ENCODE measurements at regions not wholly inside any gene's neighbourhood (a gene's known extent, or its start where the extent isn't known, plus 50 kb on each side); places are given as distances from the start of the nearest gene placed in this dataset.

GRCh38 chr3:72539856-72540255 lies 308.4 kb downstream of the SHQ1 start:
- no peak overlapping the region for H3K9ac ChIP-seq
- H3K36me3 ChIP-seq: no peaks in the 10 kb centered on the region

GRCh38 chr3:72538070-72538745 lies 310.0 kb downstream of the SHQ1 start:
- Mint-ChIP-seq H3K36me3 (no peaks in the 10 kb centered on the region), H3K27ac (no peak overlapping the region), H3K9me3 (peaks cover 3% of the 10 kb centered on the region), H3K4me1 (peaks cover 15% of the 10 kb centered on the region), H3K27me3 (ENCODE audit: insufficient read depth, low read depth) (peaks cover 10% of the 10 kb centered on the region), H3K4me3 (no peak overlapping the region)
- no peaks in the 10 kb centered on the region for H3K9me3 ChIP-seq (ENCODE audit: low read depth)
- no peaks in the 10 kb centered on the region for H3K79me2 ChIP-seq (ENCODE audit: low read depth)
- no peaks in the 10 kb centered on the region for H4K20me1 ChIP-seq (ENCODE audit: low read depth)
- peaks cover 4% of the 10 kb centered on the region for H3K27me3 ChIP-seq
- no peak overlapping the region for H3K9ac ChIP-seq
- no peak overlapping the region for H2AFZ ChIP-seq (replicated peaks)
- H3K4me1 ChIP-seq: peaks cover 15% of the 10 kb centered on the region
- TF ChIP-seq EZH2phosphoT487 (IDR thresholded peaks at IDR 0.05): no peak
- TF ChIP-seq, protein P1, sequence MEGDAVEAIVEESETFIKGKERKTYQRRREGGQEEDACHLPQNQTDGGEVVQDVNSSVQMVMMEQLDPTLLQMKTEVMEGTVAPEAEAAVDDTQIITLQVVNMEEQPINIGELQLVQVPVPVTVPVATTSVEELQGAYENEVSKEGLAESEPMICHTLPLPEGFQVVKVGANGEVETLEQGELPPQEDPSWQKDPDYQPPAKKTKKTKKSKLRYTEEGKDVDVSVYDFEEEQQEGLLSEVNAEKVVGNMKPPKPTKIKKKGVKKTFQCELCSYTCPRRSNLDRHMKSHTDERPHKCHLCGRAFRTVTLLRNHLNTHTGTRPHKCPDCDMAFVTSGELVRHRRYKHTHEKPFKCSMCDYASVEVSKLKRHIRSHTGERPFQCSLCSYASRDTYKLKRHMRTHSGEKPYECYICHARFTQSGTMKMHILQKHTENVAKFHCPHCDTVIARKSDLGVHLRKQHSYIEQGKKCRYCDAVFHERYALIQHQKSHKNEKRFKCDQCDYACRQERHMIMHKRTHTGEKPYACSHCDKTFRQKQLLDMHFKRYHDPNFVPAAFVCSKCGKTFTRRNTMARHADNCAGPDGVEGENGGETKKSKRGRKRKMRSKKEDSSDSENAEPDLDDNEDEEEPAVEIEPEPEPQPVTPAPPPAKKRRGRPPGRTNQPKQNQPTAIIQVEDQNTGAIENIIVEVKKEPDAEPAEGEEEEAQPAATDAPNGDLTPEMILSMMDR (IDR thresholded peaks at IDR 0.05): no peak
- no peak for TF ChIP-seq EZH2 (IDR thresholded peaks at IDR 0.05)
- H3K4me2 ChIP-seq: no peak overlapping the region
- peaks cover 13% of the 10 kb centered on the region for H3F3A ChIP-seq (ENCODE audit: low read depth)
- H3K27ac ChIP-seq: no peak overlapping the region
- DNase-seq (ENCODE audit: low spot score): no peak
- no peak overlapping the region for H3K4me3 ChIP-seq
- no peaks in the 10 kb centered on the region for H3K36me3 ChIP-seq

More at GRCh38 chr3:72539856-72540255, 308.4 kb downstream of the SHQ1 start:
- no peaks in the 10 kb centered on the region for H3K9me3 ChIP-seq (ENCODE audit: low read depth)
- H3K4me3 ChIP-seq: no peak overlapping the region
- peaks cover 4% of the 10 kb centered on the region for H3K27me3 ChIP-seq
- H3F3A ChIP-seq (ENCODE audit: low read depth): peaks cover 13% of the 10 kb centered on the region
- no peak overlapping the region for H3K27ac ChIP-seq
- peaks cover 10% of the 10 kb centered on the region for H3K4me1 Mint-ChIP-seq
- no peaks in the 10 kb centered on the region for H3K79me2 ChIP-seq (ENCODE audit: low read depth)
- H3K9me3 Mint-ChIP-seq: no peaks in the 10 kb centered on the region
- H3K4me1 ChIP-seq: peaks cover 15% of the 10 kb centered on the region
- no peak overlapping the region for H3K4me3 Mint-ChIP-seq
- TF ChIP-seq EZH2phosphoT487 (IDR thresholded peaks at IDR 0.05) (no peak), EZH2 (IDR thresholded peaks at IDR 0.05) (no peak)
- TF ChIP-seq, protein P1 (IDR thresholded peaks at IDR 0.05): no peak
- no peak overlapping the region for H3K4me2 ChIP-seq
- no peaks in the 10 kb centered on the region for H4K20me1 ChIP-seq (ENCODE audit: low read depth)
- H3K27me3 Mint-ChIP-seq (ENCODE audit: insufficient read depth, low read depth): peaks cover 2% of the 10 kb centered on the region
- H3K27ac Mint-ChIP-seq: no peak overlapping the region
- H2AFZ ChIP-seq (replicated peaks): no peak overlapping the region
- H3K36me3 Mint-ChIP-seq: no peaks in the 10 kb centered on the region
- DNase-seq (ENCODE audit: low spot score): no peak

- Histone ChIP-seq H3K4me1 (peaks cover 15% of the 10 kb centered on the region), H4K20me1 (ENCODE audit: low read depth) (no peaks in the 10 kb centered on the region), H2AFZ (replicated peaks) (no peak overlapping the region), H3K4me3 (no peak overlapping the region), H3K4me2 (no peak overlapping the region), H3K27me3 (peaks cover 4% of the 10 kb centered on the region), H3K36me3 (no peaks in the 10 kb centered on the region), H3K9me3 (ENCODE audit: low read depth) (no peaks in the 10 kb centered on the region), H3K79me2 (ENCODE audit: low read depth) (no peaks in the 10 kb centered on the region), H3K27ac (no peak overlapping the region), H3K9ac (no peak overlapping the region), H3F3A (ENCODE audit: low read depth) (peaks cover 13% of the 10 kb centered on the region)
- Mint-ChIP-seq H3K9me3 (peaks cover 3% of the 10 kb centered on the region), H3K27ac (no peak overlapping the region), H3K4me1 (peaks cover 15% of the 10 kb centered on the region), H3K4me3 (no peak overlapping the region), H3K36me3 (no peaks in the 10 kb centered on the region), H3K27me3 (ENCODE audit: insufficient read depth, low read depth) (peaks cover 10% of the 10 kb centered on the region)
- DNase-seq (ENCODE audit: low spot score): no peak
- TF ChIP-seq, protein P1 (IDR thresholded peaks at IDR 0.05): no peak
- no peak for TF ChIP-seq EZH2 (IDR thresholded peaks at IDR 0.05)
- no peak for TF ChIP-seq EZH2phosphoT487 (IDR thresholded peaks at IDR 0.05)
Measured at GRCh38 chr3:72537448-72537847, 310.8 kb downstream of the SHQ1 start.
